OCI-LY7 (cell line): ENCODE measurements at regions not wholly inside any gene's neighbourhood (a gene's known extent, or its start where the extent isn't known, plus 50 kb on each side); places are given as distances from the start of the nearest gene placed in this dataset.

Source experiments
- CTCF ChIP-seq: fragments of 200-600 bp; sonication (generic); conservative IDR thresholded peaks from 2 replicates; pipeline ENCODE4 v1.5.1; 2014; ENCODE audit warnings: mild to moderate bottlenecking, antibody characterized with exemption, low read length, moderate library complexity, mixed read lengths
- EZH2phosphoT487 ChIP-seq: fragments of 200-600 bp; sonication (generic); IDR thresholded peaks from 2 replicates; pipeline ENCODE4 v1.6.1; 2018; ENCODE audit warnings: low read depth, borderline replicate concordance, mild to moderate bottlenecking, mixed run types, antibody characterized with exemption, low read length, moderate library complexity, mixed read lengths

- TF ChIP-seq CTCF (no peak), EZH2phosphoT487 (no peak)
These were observed 116.0 kb upstream of the CITED2 start for GRCh38 chr6:139490482-139490881.
